H1 (cell line): ENCODE measurements at regions not wholly inside any gene's neighbourhood (a gene's known extent, or its start where the extent isn't known, plus 50 kb on each side); places are given as distances from the start of the nearest gene placed in this dataset.

Experiments used
- RXRA ChIP-seq: IDR thresholded peaks from 2 replicates; pipeline ENCODE4 v1.6.1; 2011; ENCODE audit warnings: low read depth, mild to moderate bottlenecking, low read length, moderate library complexity; ENCODE audit not compliant: insufficient read depth
- TEAD4 ChIP-seq: IDR thresholded peaks from 2 replicates; pipeline ENCODE4 v1.6.1; 2012; ENCODE audit warnings: low read depth, low read length, inconsistent platforms, mixed read lengths

- TF ChIP-seq TEAD4 (no peak), RXRA (no peak)
These were observed 422.4 kb upstream of the ATP11B start (continued) for GRCh38 chr3:182370949-182371348.
